ENCODE measurements at regions not wholly inside any gene's neighbourhood (a gene's known extent, or its start where the extent isn't known, plus 50 kb on each side); places are given as distances from the start of the nearest gene placed in this dataset.
"Not testable (repeated sequence)": the region's sequence is repeated elsewhere in the genome, so short reads cannot be mapped to it uniquely, and the experiment has no call there.

GRCh38 chr1:121458291-121459048, 273.7 kb downstream of the SRGAP2C start:
- Histone ChIP-seq H3K9me3 (ENCODE audit: insufficient read depth, low read depth, low read length) (no peaks in the 10 kb centered on the region), H3K36me3 (ENCODE audit: insufficient read depth, low read length) (no peaks in the 10 kb centered on the region), H3K4me2 (ENCODE audit: low read depth, low read length, poor library complexity, severe bottlenecking) (peak overlapping the region; percentile 78), H3K9me2 (replicated peaks; ENCODE audit: low read depth, low read length) (no peaks in the 10 kb centered on the region), H3K4me1 (ENCODE audit: insufficient read depth, low read length, poor library complexity, severe bottlenecking) (peaks cover 50% of the 10 kb centered on the region), H2AFZ (ENCODE audit: low read length) (peak overlapping the region; percentile 59; the same call in 1 of the 2 replicates), H4K20me1 (ENCODE audit: insufficient read depth, low read length, poor library complexity, severe bottlenecking) (no peaks in the 10 kb centered on the region), H3K79me2 (ENCODE audit: insufficient read depth, low read length) (no peaks in the 10 kb centered on the region), H3K27me3 (ENCODE audit: insufficient read depth, low read length, poor library complexity, severe bottlenecking) (no peaks in the 10 kb centered on the region), H3F3A (ENCODE audit: low read depth) (no peaks in the 10 kb centered on the region), H3K4me3 (ENCODE audit: low read length, poor library complexity, severe bottlenecking) (peak overlapping the region; percentile 71), H3K9ac (ENCODE audit: low read depth, low read length, poor library complexity, severe bottlenecking) (peak overlapping the region; percentile 64)
- no peak for TF ChIP-seq EZH2phosphoT487 (IDR thresholded peaks at IDR 0.05; ENCODE audit: borderline replicate concordance)
- no peak for TF ChIP-seq CTCF (conservative IDR thresholded peaks at IDR 0.05; ENCODE audit: low read length)

GRCh38 chr1:121459235-121459634, 274.5 kb downstream of the SRGAP2C start:
- Histone ChIP-seq H3K4me2 (ENCODE audit: low read depth, low read length, poor library complexity, severe bottlenecking) (peak overlapping the region; percentile 78), H3K79me2 (ENCODE audit: insufficient read depth, low read length) (no peaks in the 10 kb centered on the region), H3K4me3 (ENCODE audit: low read length, poor library complexity, severe bottlenecking) (peak overlapping the region; percentile 71), H3K9ac (ENCODE audit: low read depth, low read length, poor library complexity, severe bottlenecking) (peak overlapping the region; percentile 64), H3K9me3 (ENCODE audit: insufficient read depth, low read depth, low read length) (no peaks in the 10 kb centered on the region), H4K20me1 (ENCODE audit: insufficient read depth, low read length, poor library complexity, severe bottlenecking) (no peaks in the 10 kb centered on the region), H3K9me2 (replicated peaks; ENCODE audit: low read depth, low read length) (no peaks in the 10 kb centered on the region), H3K36me3 (ENCODE audit: insufficient read depth, low read length) (no peaks in the 10 kb centered on the region), H3K27me3 (ENCODE audit: insufficient read depth, low read length, poor library complexity, severe bottlenecking) (no peaks in the 10 kb centered on the region), H2AFZ (ENCODE audit: low read length) (no peak overlapping the region), H3K4me1 (ENCODE audit: insufficient read depth, low read length, poor library complexity, severe bottlenecking) (peaks cover 48% of the 10 kb centered on the region), H3F3A (ENCODE audit: low read depth) (no peaks in the 10 kb centered on the region)
- TF ChIP-seq EZH2phosphoT487 (IDR thresholded peaks at IDR 0.05; ENCODE audit: borderline replicate concordance) (no peak), CTCF (conservative IDR thresholded peaks at IDR 0.05; ENCODE audit: low read length) (no peak)

- not testable (repeated sequence) for H3K27me3 ChIP-seq (ENCODE audit: insufficient read depth, low read length, poor library complexity, severe bottlenecking); H2AFZ ChIP-seq (ENCODE audit: low read length); H3F3A ChIP-seq (ENCODE audit: low read depth); H3K4me1 ChIP-seq (ENCODE audit: insufficient read depth, low read length, poor library complexity, severe bottlenecking); H3K79me2 ChIP-seq (ENCODE audit: insufficient read depth, low read length); H3K4me2 ChIP-seq (ENCODE audit: low read depth, low read length, poor library complexity, severe bottlenecking); H3K9ac ChIP-seq (ENCODE audit: low read depth, low read length, poor library complexity, severe bottlenecking); H3K36me3 ChIP-seq (ENCODE audit: insufficient read depth, low read length); H3K4me3 ChIP-seq (ENCODE audit: low read length, poor library complexity, severe bottlenecking); H3K9me3 ChIP-seq (ENCODE audit: insufficient read depth, low read depth, low read length); H4K20me1 ChIP-seq (ENCODE audit: insufficient read depth, low read length, poor library complexity, severe bottlenecking); H3K9me2 ChIP-seq (replicated peaks; ENCODE audit: low read depth, low read length)
Observed at GRCh38 chr1:121469395-121469794, 284.6 kb downstream of the SRGAP2C start.

DNA sequence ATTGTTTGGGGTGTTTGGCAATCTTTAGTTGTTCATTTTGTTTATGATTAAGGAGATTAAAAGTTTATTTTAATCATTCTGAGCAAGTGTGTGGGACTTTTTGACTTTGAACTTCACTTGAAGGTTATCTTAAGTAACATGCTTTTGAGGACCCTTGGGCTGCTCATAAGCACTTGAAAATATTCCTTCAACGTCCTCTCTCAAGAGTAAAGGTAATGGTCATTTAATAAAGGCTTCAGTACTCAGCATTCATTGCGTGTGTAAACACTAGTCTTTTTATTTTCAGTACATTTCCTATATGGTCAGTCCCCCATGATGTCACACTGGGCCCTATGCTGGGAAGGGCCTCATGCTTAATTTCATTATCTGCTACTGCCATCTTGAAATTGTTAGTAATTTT, 285.6 kb downstream of the SRGAP2C start:
- H3K27me3 ChIP-seq (ENCODE audit: insufficient read depth, low read length, poor library complexity, severe bottlenecking); H3K9me3 ChIP-seq (ENCODE audit: insufficient read depth, low read depth, low read length); H3K4me3 ChIP-seq (ENCODE audit: low read length, poor library complexity, severe bottlenecking); H3K4me1 ChIP-seq (ENCODE audit: insufficient read depth, low read length, poor library complexity, severe bottlenecking); H3K36me3 ChIP-seq (ENCODE audit: insufficient read depth, low read length); H3K9me2 ChIP-seq (replicated peaks; ENCODE audit: low read depth, low read length); H3F3A ChIP-seq (ENCODE audit: low read depth); H4K20me1 ChIP-seq (ENCODE audit: insufficient read depth, low read length, poor library complexity, severe bottlenecking); H2AFZ ChIP-seq (ENCODE audit: low read length); H3K4me2 ChIP-seq (ENCODE audit: low read depth, low read length, poor library complexity, severe bottlenecking); H3K9ac ChIP-seq (ENCODE audit: low read depth, low read length, poor library complexity, severe bottlenecking); H3K79me2 ChIP-seq (ENCODE audit: insufficient read depth, low read length): not testable (repeated sequence)

Data from Loucy (cell line).